ENCODE measurements at regions not wholly inside any gene's neighbourhood (a gene's known extent, or its start where the extent isn't known, plus 50 kb on each side); places are given as distances from the start of the nearest gene placed in this dataset.

GRCh38 chr2:221309892-221310583, 262.1 kb downstream of the EPHA4 start:
- intact Hi-C loops (cut with micrococcal nuclease) = no loop called here
- DNase-seq = no peak

GRCh38 chr2:221310730-221311129, 261.4 kb downstream of the EPHA4 start:
- Histone ChIP-seq H3K9me3 (replicated peaks) (no peaks in the 10 kb centered on the region), H3K27me3 (ENCODE audit: low read depth) (peaks cover 5% of the 10 kb centered on the region), H3K27ac (replicated peaks) (no peak overlapping the region), H3K4me1 (no peaks in the 10 kb centered on the region), H3K4me3 (no peak overlapping the region), H3K36me3 (no peaks in the 10 kb centered on the region)
- TF ChIP-seq, protein P1, sequence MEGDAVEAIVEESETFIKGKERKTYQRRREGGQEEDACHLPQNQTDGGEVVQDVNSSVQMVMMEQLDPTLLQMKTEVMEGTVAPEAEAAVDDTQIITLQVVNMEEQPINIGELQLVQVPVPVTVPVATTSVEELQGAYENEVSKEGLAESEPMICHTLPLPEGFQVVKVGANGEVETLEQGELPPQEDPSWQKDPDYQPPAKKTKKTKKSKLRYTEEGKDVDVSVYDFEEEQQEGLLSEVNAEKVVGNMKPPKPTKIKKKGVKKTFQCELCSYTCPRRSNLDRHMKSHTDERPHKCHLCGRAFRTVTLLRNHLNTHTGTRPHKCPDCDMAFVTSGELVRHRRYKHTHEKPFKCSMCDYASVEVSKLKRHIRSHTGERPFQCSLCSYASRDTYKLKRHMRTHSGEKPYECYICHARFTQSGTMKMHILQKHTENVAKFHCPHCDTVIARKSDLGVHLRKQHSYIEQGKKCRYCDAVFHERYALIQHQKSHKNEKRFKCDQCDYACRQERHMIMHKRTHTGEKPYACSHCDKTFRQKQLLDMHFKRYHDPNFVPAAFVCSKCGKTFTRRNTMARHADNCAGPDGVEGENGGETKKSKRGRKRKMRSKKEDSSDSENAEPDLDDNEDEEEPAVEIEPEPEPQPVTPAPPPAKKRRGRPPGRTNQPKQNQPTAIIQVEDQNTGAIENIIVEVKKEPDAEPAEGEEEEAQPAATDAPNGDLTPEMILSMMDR (IDR thresholded peaks at IDR 0.05; ENCODE audit: borderline replicate concordance) = no peak
- intact Hi-C loops (cut with micrococcal nuclease) = no loop called here
- no peak for DNase-seq

More at GRCh38 chr2:221309892-221310583, 262.1 kb downstream of the EPHA4 start:
- Histone ChIP-seq H3K36me3 (no peaks in the 10 kb centered on the region), H3K4me1 (no peaks in the 10 kb centered on the region), H3K9me3 (replicated peaks) (no peaks in the 10 kb centered on the region), H3K27ac (replicated peaks) (no peak overlapping the region), H3K4me3 (no peak overlapping the region), H3K27me3 (ENCODE audit: low read depth) (no peaks in the 10 kb centered on the region)
- TF ChIP-seq, protein P1 (IDR thresholded peaks at IDR 0.05; ENCODE audit: borderline replicate concordance) = no peak

GRCh38 chr2:221312634-221313033, 259.5 kb downstream of the EPHA4 start:
- Histone ChIP-seq H3K9me3 (replicated peaks) (no peaks in the 10 kb centered on the region), H3K36me3 (no peaks in the 10 kb centered on the region), H3K4me1 (no peaks in the 10 kb centered on the region), H3K27ac (replicated peaks) (no peak overlapping the region), H3K4me3 (no peak overlapping the region), H3K27me3 (ENCODE audit: low read depth) (peaks cover 8% of the 10 kb centered on the region)
- DNase-seq = no peak
- TF ChIP-seq, protein P1 (IDR thresholded peaks at IDR 0.05; ENCODE audit: borderline replicate concordance) = no peak
- intact Hi-C loops (cut with micrococcal nuclease) = no loop called here

GRCh38 chr2:221314786-221315185, 257.3 kb downstream of the EPHA4 start:
- Histone ChIP-seq H3K4me3 (no peak overlapping the region), H3K27ac (replicated peaks) (no peak overlapping the region), H3K27me3 (ENCODE audit: low read depth) (peaks cover 10% of the 10 kb centered on the region), H3K36me3 (no peaks in the 10 kb centered on the region), H3K4me1 (no peaks in the 10 kb centered on the region), H3K9me3 (replicated peaks) (no peaks in the 10 kb centered on the region)
- TF ChIP-seq, protein P1 (IDR thresholded peaks at IDR 0.05; ENCODE audit: borderline replicate concordance) = no peak
- no peak for DNase-seq
- intact Hi-C loops (cut with micrococcal nuclease) = no loop called here

DNA sequence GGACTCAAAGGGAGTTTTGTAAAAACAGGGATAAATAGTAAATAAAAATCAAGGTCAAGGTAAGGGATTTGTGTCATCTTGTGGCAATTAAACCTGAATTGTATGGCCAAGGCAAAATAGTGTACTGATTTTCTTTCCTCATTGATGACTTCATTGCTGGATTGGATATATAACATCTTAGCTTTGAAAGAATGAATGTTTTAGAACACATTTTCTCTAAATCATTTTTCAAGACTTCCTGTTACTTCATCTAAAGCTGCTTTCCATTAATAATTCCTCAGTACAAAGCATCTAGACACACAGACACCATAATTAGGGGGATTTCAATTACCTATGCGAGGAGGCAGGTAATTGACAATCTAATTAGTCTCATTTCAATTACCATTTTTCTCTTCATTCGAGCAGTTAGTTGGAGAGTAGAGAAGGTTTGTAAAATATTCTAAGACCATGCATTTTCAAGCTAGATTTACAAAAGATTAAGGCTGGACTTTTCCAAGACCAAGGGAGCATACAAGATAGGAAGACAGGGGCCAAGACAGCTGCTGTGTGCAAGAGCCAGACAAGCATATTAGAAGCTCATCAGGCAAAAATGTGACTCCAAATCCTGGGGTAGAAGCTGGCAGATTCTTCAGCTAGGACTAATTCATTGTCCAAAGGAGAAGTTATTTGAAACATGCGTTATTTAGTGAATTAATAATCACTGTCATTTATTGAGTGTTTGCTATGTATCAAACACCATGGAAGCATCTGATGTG, 253.6 kb downstream of the EPHA4 start:
- no peaks in the 10 kb centered on the region for H3K4me1 ChIP-seq
- H3K36me3 ChIP-seq = no peaks in the 10 kb centered on the region
- no peak for DNase-seq
- intact Hi-C loops (cut with micrococcal nuclease) = no loop called here
- H3K27ac ChIP-seq (replicated peaks) = no peak overlapping the region
- no peaks in the 10 kb centered on the region for H3K9me3 ChIP-seq (replicated peaks)
- TF ChIP-seq, protein P1 (IDR thresholded peaks at IDR 0.05; ENCODE audit: borderline replicate concordance) = no peak
- H3K4me3 ChIP-seq = no peak overlapping the region
- H3K27me3 ChIP-seq (ENCODE audit: low read depth) = peaks cover 38% of the 10 kb centered on the region
